H1 (cell line): ENCODE measurements at regions not wholly inside any gene's neighbourhood (a gene's known extent, or its start where the extent isn't known, plus 50 kb on each side); places are given as distances from the start of the nearest gene placed in this dataset.

ENCODE experiments used
- EZH2 ChIP-seq: fragments of 200-600 bp; sonication (generic); IDR thresholded peaks from 2 replicates; pipeline ENCODE4 v1.7.1; 2012; ENCODE audit warnings: low read depth, mild to moderate bottlenecking, moderate library complexity, low read length, inconsistent platforms; ENCODE audit not compliant: severe bottlenecking
- FOSL1 ChIP-seq: IDR thresholded peaks from 2 replicates; pipeline ENCODE4 v1.6.1; 2011; ENCODE audit warnings: mild to moderate bottlenecking, low read depth, low read length, moderate library complexity; ENCODE audit not compliant: insufficient read depth
- HDAC2 ChIP-seq, 2 experiments: fragments of 300-600 bp in 1 of 2; sonication (generic) in 1 of 2; IDR thresholded peaks; 2 replicates each; pipeline ENCODE4 v1.6.1; 2011 to 2012; ENCODE audit warnings: low read depth in 2 of 2, low read length in 2 of 2, mild to moderate bottlenecking in 2 of 2, moderate library complexity in 2 of 2, borderline replicate concordance in 1 of 2, inconsistent platforms in 1 of 2
- PHF8 ChIP-seq: fragments of 200-600 bp; sonication (generic); conservative IDR thresholded peaks from 2 replicates; pipeline ENCODE4 v1.7.1; 2012; ENCODE audit warnings: low read depth, mild to moderate bottlenecking, inconsistent platforms, low read length, moderate library complexity
- SRF ChIP-seq: IDR thresholded peaks from 2 replicates; pipeline ENCODE4 v1.6.1; 2011; ENCODE audit warnings: mild to moderate bottlenecking, low read depth, low read length, moderate library complexity
- TEAD4 ChIP-seq: IDR thresholded peaks from 2 replicates; pipeline ENCODE4 v1.6.1; 2012; ENCODE audit warnings: low read depth, low read length, inconsistent platforms, mixed read lengths

- TF ChIP-seq HDAC2 (IDR thresholded peaks at IDR 0.05; ENCODE audit: borderline replicate concordance in 1 of 2, low read depth in 2 of 2, low read length in 2 of 2) (no peak), PHF8 (no peak), TEAD4 (no peak), EZH2 (no peak), FOSL1 (no peak), SRF (no peak)
These were observed 1339.3 kb upstream of the GOT2 start (continued) for GRCh38 chr16:60073376-60073775.
